Calu3 (cell line): ENCODE measurements at regions not wholly inside any gene's neighbourhood (a gene's known extent, or its start where the extent isn't known, plus 50 kb on each side); places are given as distances from the start of the nearest gene placed in this dataset.

Source experiments
- BruUV-seq: library from RNA; stranded (reverse); fragments of 400-500 nt; replicated peaks from 2 replicates; lab custom pipeline; 2021; lab: Mats Ljungman, UMichigan
- CTCF ChIA-PET: fragments of 300-600 bp; sonication (Branson Sonifier 250); formaldehyde crosslinking; loops from one replicate; lab custom pipeline; 2022; ENCODE audit warnings: antibody characterized with exemption; lab: Charles Lee
- DNase-seq: peaks from one replicate; pipeline ENCODE4 v3.0.0; 2022
- H3K27ac Mint-ChIP-seq: one replicate; pipeline ENCODE4 v1.8.0; 2022; ENCODE audit warnings: mixed read lengths; ENCODE audit not compliant: unreplicated experiment
- H3K27me3 Mint-ChIP-seq: one replicate; pipeline ENCODE4 v1.8.0; 2022; ENCODE audit warnings: mixed read lengths; ENCODE audit not compliant: unreplicated experiment
- H3K36me3 Mint-ChIP-seq: one replicate; pipeline ENCODE4 v1.8.0; 2022; ENCODE audit warnings: mild to moderate bottlenecking, moderate library complexity, mixed read lengths; ENCODE audit not compliant: insufficient read depth, unreplicated experiment
- H3K4me1 Mint-ChIP-seq: one replicate; pipeline ENCODE4 v1.8.0; 2022; ENCODE audit warnings: mild to moderate bottlenecking, low read depth, mixed read lengths; ENCODE audit not compliant: unreplicated experiment
- H3K4me3 Mint-ChIP-seq: one replicate; pipeline ENCODE4 v1.8.0; 2022; ENCODE audit warnings: mild to moderate bottlenecking, low read depth, moderate library complexity, mixed read lengths; ENCODE audit not compliant: unreplicated experiment
- H3K9me3 Mint-ChIP-seq: one replicate; pipeline ENCODE4 v1.8.0; 2022; ENCODE audit warnings: low read depth, mixed read lengths; ENCODE audit not compliant: unreplicated experiment
- intact Hi-C: fragments of 100-400 bp; cut with micrococcal nuclease; formaldehyde crosslinking; loops from one replicate; pipeline ENCODE4 v1.10.0; 2022; ENCODE audit not compliant: unreplicated experiment
- TF ChIP-seq, protein P1 (sequence below): fragments of 200-600 bp; IDR thresholded peaks from one replicate; pipeline ENCODE4 v1.8.0; 2022; ENCODE audit warnings: antibody characterized with exemption; ENCODE audit not compliant: unreplicated experiment

DNA sequence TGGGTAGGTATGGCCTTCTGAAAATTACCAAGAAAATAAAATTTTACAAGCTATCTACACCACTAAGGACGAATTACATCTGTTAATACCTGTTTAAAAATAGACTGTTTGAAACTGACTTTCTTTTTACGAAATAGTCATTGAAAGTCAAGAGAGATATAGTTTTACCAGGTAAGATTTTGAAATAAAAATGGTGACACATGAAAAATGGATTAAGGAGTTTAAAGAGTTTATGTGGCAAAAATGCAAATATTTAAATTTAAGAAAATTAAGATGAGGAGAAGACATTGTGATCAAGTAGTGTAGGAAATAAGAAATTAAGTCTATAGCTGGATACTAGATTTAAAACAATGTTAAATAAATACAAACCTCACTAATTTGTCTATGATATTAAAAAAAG is 271.5 kb downstream of the TRIB2 start:
- BruUV-seq, result no TSS peak
- no peaks in the 10 kb centered on the region for H3K27me3 Mint-ChIP-seq
- TF ChIP-seq, protein P1, sequence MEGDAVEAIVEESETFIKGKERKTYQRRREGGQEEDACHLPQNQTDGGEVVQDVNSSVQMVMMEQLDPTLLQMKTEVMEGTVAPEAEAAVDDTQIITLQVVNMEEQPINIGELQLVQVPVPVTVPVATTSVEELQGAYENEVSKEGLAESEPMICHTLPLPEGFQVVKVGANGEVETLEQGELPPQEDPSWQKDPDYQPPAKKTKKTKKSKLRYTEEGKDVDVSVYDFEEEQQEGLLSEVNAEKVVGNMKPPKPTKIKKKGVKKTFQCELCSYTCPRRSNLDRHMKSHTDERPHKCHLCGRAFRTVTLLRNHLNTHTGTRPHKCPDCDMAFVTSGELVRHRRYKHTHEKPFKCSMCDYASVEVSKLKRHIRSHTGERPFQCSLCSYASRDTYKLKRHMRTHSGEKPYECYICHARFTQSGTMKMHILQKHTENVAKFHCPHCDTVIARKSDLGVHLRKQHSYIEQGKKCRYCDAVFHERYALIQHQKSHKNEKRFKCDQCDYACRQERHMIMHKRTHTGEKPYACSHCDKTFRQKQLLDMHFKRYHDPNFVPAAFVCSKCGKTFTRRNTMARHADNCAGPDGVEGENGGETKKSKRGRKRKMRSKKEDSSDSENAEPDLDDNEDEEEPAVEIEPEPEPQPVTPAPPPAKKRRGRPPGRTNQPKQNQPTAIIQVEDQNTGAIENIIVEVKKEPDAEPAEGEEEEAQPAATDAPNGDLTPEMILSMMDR, result no peak

GRCh38 chr2:12990523-12990922 is 273.8 kb downstream of the TRIB2 start:
- no peaks in the 10 kb centered on the region for H3K27me3 Mint-ChIP-seq
- no TSS peak for BruUV-seq

More for the DNA sequence above, 271.5 kb downstream of the TRIB2 start:
- Mint-ChIP-seq H3K4me3 (no peak overlapping the region), H3K9me3 (no peaks in the 10 kb centered on the region), H3K4me1 (no peaks in the 10 kb centered on the region), H3K27ac (no peak overlapping the region), H3K36me3 (no peaks in the 10 kb centered on the region)
- no peak for DNase-seq
- CTCF ChIA-PET, result interaction anchor here (0.7 kb wide), 1 partner anchor 134 kb away, joined by 5 read pairs; no protein-coding TSS in a partner anchor
- intact Hi-C loops, result no loop called here

GRCh38 chr2:12998685-12999084 is 281.9 kb downstream of the TRIB2 start:
- no TSS peak for BruUV-seq
- Mint-ChIP-seq H3K36me3 (no peaks in the 10 kb centered on the region), H3K9me3 (no peaks in the 10 kb centered on the region), H3K4me3 (no peak overlapping the region), H3K4me1 (no peaks in the 10 kb centered on the region), H3K27me3 (no peaks in the 10 kb centered on the region), H3K27ac (no peak overlapping the region)
- intact Hi-C loops, result no loop called here
- no peak for DNase-seq
- CTCF ChIA-PET, result no interaction called here
- TF ChIP-seq, protein P1, result no peak

More at GRCh38 chr2:12990523-12990922, 273.8 kb downstream of the TRIB2 start:
- Mint-ChIP-seq H3K4me3 (no peak overlapping the region), H3K9me3 (no peaks in the 10 kb centered on the region), H3K27ac (no peak overlapping the region), H3K36me3 (no peaks in the 10 kb centered on the region), H3K4me1 (no peaks in the 10 kb centered on the region)
- TF ChIP-seq, protein P1, result no peak
- intact Hi-C loops, result no loop called here
- DNase-seq, result no peak
- CTCF ChIA-PET, result interaction anchor here (1.1 kb wide), 1 partner anchor 274 kb away, joined by 3 read pairs; the partner anchor contains the start of gene TRIB2

DNA sequence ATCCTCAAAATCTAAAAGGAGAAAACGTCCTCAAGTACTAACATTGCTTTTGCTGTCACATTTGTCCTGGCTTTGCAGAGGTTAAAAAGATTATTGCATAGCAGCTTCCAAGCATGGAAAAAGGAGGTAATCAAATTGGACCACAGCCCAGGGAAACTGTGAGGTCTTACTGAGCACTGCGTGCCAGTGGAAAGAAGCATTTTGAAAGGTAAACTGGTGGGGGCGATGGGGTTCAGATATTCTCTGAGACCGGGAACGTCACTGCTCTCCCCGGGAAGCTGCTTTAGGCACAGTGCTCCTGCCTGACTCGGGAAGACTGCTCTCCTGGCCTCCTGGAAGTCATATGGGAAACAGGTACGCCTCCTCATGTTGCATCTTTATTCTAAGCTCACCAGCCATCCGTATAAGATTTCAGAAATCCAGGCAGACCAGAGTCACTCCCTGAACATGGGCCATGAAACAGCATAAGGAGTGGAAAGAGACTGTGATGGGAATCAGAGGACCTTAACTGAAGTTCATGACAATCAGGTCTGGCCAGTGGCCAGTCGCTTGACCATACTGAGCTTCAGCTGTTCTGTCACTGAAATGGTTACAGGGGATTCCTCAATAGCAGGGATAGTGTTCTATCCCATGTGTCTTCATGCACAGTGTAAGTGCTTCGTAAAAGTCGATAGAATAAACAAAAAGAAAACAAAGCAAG is 284.1 kb downstream of the TRIB2 start:
- no peak overlapping the region for H3K27ac Mint-ChIP-seq
- TF ChIP-seq, protein P1, result no peak
- CTCF ChIA-PET, result no interaction called here
- no peaks in the 10 kb centered on the region for H3K4me1 Mint-ChIP-seq
- no peak for DNase-seq
- H3K27me3 Mint-ChIP-seq, result no peaks in the 10 kb centered on the region
- no peaks in the 10 kb centered on the region for H3K9me3 Mint-ChIP-seq
- intact Hi-C loops, result no loop called here
- H3K4me3 Mint-ChIP-seq, result no peak overlapping the region
- no TSS peak for BruUV-seq
- H3K36me3 Mint-ChIP-seq, result no peaks in the 10 kb centered on the region
